H1 (cell line): ENCODE measurements at regions not wholly inside any gene's neighbourhood (a gene's known extent, or its start where the extent isn't known, plus 50 kb on each side); places are given as distances from the start of the nearest gene placed in this dataset.

Experiments
- BCL11A ChIP-seq, 2 experiments: IDR thresholded peaks; one replicate each; pipeline ENCODE4 v1.6.1; 2011; ENCODE audit warnings: low read depth in 2 of 2, low read length in 2 of 2, mild to moderate bottlenecking in 2 of 2
- CBX5 ChIP-seq: fragments of 300-800, 300-1000 bp; sonication (generic); IDR thresholded peaks from 2 replicates; pipeline ENCODE4 v1.7.1; 2016; ENCODE audit warnings: antibody characterized with exemption, low read length, low read depth
- CEBPB ChIP-seq: IDR thresholded peaks from 2 replicates; pipeline ENCODE4 v1.6.1; 2012; ENCODE audit warnings: low read depth, low read length
- CHD1 ChIP-seq: IDR thresholded peaks from 2 replicates; pipeline ENCODE4 v1.6.1; 2012; ENCODE audit warnings: low read depth, low read length, improper control_type of control experiment
- CTBP2 ChIP-seq: IDR thresholded peaks from 2 replicates; pipeline ENCODE4 v1.7.0; 2011; ENCODE audit warnings: borderline replicate concordance, mild to moderate bottlenecking, moderate library complexity, mixed read lengths, low read length; ENCODE audit not compliant: insufficient read depth, insufficient read length
- EP300 ChIP-seq, 2 experiments: IDR thresholded peaks; 1 replicate in 1 of 2; 2 replicates in 1 of 2; pipeline ENCODE4 v1.6.1; 2011 to 2012; ENCODE audit warnings: low read depth in 2 of 2, low read length in 2 of 2, mild to moderate bottlenecking in 2 of 2, borderline replicate concordance in 1 of 2, inconsistent platforms in 1 of 2, moderate library complexity in 1 of 2
- KDM4A ChIP-seq: IDR thresholded peaks from one replicate; pipeline ENCODE4 v1.7.1; 2012; ENCODE audit warnings: low read depth, mild to moderate bottlenecking, moderate library complexity, low read length, inconsistent platforms; ENCODE audit not compliant: severe bottlenecking
- RAD21 ChIP-seq, 2 experiments: IDR thresholded peaks in 1 of 2; conservative IDR thresholded peaks in 1 of 2; 2 replicates each; pipeline ENCODE4 v1.6.1; 2011; ENCODE audit warnings: low read depth in 2 of 2, low read length in 2 of 2, improper control_type of control experiment in 1 of 2, inconsistent platforms in 1 of 2, mild to moderate bottlenecking in 1 of 2, moderate library complexity in 1 of 2
- SIN3A ChIP-seq, 2 experiments: IDR thresholded peaks in 1 of 2; conservative IDR thresholded peaks in 1 of 2; 2 replicates each; pipeline ENCODE4 v1.6.1; 2011 to 2012; ENCODE audit warnings: low read length in 2 of 2, improper control_type of control experiment in 1 of 2, low read depth in 1 of 2, mild to moderate bottlenecking in 1 of 2
- SRF ChIP-seq: IDR thresholded peaks from 2 replicates; pipeline ENCODE4 v1.6.1; 2011; ENCODE audit warnings: mild to moderate bottlenecking, low read depth, low read length, moderate library complexity
- TEAD4 ChIP-seq: IDR thresholded peaks from 2 replicates; pipeline ENCODE4 v1.6.1; 2012; ENCODE audit warnings: low read depth, low read length, inconsistent platforms, mixed read lengths
- TF ChIP-seq, protein P1 (sequence below): fragments of 300-600 bp; sonication (generic); IDR thresholded peaks from 2 replicates; pipeline ENCODE4 v1.7.1; 2012; ENCODE audit warnings: low read length, moderate library complexity, mild to moderate bottlenecking, inconsistent platforms; ENCODE audit not compliant: insufficient replicate concordance

GRCh38 chr10:2022401-2022800 is 285.1 kb upstream of the ADARB2 start (continued):
- TF ChIP-seq, protein P1, sequence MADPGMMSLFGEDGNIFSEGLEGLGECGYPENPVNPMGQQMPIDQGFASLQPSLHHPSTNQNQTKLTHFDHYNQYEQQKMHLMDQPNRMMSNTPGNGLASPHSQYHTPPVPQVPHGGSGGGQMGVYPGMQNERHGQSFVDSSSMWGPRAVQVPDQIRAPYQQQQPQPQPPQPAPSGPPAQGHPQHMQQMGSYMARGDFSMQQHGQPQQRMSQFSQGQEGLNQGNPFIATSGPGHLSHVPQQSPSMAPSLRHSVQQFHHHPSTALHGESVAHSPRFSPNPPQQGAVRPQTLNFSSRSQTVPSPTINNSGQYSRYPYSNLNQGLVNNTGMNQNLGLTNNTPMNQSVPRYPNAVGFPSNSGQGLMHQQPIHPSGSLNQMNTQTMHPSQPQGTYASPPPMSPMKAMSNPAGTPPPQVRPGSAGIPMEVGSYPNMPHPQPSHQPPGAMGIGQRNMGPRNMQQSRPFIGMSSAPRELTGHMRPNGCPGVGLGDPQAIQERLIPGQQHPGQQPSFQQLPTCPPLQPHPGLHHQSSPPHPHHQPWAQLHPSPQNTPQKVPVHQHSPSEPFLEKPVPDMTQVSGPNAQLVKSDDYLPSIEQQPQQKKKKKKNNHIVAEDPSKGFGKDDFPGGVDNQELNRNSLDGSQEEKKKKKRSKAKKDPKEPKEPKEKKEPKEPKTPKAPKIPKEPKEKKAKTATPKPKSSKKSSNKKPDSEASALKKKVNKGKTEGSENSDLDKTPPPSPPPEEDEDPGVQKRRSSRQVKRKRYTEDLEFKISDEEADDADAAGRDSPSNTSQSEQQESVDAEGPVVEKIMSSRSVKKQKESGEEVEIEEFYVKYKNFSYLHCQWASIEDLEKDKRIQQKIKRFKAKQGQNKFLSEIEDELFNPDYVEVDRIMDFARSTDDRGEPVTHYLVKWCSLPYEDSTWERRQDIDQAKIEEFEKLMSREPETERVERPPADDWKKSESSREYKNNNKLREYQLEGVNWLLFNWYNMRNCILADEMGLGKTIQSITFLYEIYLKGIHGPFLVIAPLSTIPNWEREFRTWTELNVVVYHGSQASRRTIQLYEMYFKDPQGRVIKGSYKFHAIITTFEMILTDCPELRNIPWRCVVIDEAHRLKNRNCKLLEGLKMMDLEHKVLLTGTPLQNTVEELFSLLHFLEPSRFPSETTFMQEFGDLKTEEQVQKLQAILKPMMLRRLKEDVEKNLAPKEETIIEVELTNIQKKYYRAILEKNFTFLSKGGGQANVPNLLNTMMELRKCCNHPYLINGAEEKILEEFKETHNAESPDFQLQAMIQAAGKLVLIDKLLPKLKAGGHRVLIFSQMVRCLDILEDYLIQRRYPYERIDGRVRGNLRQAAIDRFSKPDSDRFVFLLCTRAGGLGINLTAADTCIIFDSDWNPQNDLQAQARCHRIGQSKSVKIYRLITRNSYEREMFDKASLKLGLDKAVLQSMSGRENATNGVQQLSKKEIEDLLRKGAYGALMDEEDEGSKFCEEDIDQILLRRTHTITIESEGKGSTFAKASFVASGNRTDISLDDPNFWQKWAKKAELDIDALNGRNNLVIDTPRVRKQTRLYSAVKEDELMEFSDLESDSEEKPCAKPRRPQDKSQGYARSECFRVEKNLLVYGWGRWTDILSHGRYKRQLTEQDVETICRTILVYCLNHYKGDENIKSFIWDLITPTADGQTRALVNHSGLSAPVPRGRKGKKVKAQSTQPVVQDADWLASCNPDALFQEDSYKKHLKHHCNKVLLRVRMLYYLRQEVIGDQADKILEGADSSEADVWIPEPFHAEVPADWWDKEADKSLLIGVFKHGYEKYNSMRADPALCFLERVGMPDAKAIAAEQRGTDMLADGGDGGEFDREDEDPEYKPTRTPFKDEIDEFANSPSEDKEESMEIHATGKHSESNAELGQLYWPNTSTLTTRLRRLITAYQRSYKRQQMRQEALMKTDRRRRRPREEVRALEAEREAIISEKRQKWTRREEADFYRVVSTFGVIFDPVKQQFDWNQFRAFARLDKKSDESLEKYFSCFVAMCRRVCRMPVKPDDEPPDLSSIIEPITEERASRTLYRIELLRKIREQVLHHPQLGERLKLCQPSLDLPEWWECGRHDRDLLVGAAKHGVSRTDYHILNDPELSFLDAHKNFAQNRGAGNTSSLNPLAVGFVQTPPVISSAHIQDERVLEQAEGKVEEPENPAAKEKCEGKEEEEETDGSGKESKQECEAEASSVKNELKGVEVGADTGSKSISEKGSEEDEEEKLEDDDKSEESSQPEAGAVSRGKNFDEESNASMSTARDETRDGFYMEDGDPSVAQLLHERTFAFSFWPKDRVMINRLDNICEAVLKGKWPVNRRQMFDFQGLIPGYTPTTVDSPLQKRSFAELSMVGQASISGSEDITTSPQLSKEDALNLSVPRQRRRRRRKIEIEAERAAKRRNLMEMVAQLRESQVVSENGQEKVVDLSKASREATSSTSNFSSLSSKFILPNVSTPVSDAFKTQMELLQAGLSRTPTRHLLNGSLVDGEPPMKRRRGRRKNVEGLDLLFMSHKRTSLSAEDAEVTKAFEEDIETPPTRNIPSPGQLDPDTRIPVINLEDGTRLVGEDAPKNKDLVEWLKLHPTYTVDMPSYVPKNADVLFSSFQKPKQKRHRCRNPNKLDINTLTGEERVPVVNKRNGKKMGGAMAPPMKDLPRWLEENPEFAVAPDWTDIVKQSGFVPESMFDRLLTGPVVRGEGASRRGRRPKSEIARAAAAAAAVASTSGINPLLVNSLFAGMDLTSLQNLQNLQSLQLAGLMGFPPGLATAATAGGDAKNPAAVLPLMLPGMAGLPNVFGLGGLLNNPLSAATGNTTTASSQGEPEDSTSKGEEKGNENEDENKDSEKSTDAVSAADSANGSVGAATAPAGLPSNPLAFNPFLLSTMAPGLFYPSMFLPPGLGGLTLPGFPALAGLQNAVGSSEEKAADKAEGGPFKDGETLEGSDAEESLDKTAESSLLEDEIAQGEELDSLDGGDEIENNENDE = no peak
- TF ChIP-seq TEAD4 (no peak), KDM4A (no peak), CBX5 (no peak), CTBP2 (no peak), SRF (no peak), BCL11A (IDR thresholded peaks at IDR 0.05; ENCODE audit: low read depth in 2 of 2, low read length in 2 of 2) (no peak), SIN3A (conservative IDR thresholded peaks at IDR 0.05 in 1 of 2, IDR thresholded peaks at IDR 0.05 in 1 of 2; ENCODE audit: low read depth in 1 of 2, low read length in 2 of 2) (no peak), CEBPB (no peak), RAD21 (IDR thresholded peaks at IDR 0.05 in 1 of 2, conservative IDR thresholded peaks at IDR 0.05 in 1 of 2; ENCODE audit: low read depth in 2 of 2, low read length in 2 of 2) (no peak), CHD1 (no peak), EP300 (IDR thresholded peaks at IDR 0.05; ENCODE audit: borderline replicate concordance in 1 of 2, low read depth in 2 of 2, low read length in 2 of 2) (no peak)
